Astrocyte (in vitro differentiated cells and primary cell): ENCODE measurements at regions not wholly inside any gene's neighbourhood (a gene's known extent, or its start where the extent isn't known, plus 50 kb on each side); places are given as distances from the start of the nearest gene placed in this dataset.

Source experiments
- DNase-seq: peaks from one replicate; pipeline ENCODE4 v3.0.0-alpha.2; 2010; ENCODE audit warnings: low read depth
- FAIRE-seq: peaks from 2 replicates; lab custom pipeline; 2011; peaks lifted over from hg19 to GRCh38; lab: Jason Lieb, UNC
- H2AFZ ChIP-seq: 2 replicates; pipeline ENCODE4 v1.6.0; 2012; ENCODE audit warnings: low read depth, low read length, inconsistent platforms
- H3K27ac ChIP-seq: 2 replicates; pipeline ENCODE4 v1.5.1; 2011; ENCODE audit warnings: low read depth, low read length, inconsistent platforms
- H3K27me3 ChIP-seq: 2 replicates; pipeline ENCODE4 v1.6.0; 2011; ENCODE audit warnings: low read length, inconsistent platforms; ENCODE audit not compliant: insufficient read depth
- H3K36me3 ChIP-seq: 2 replicates; pipeline ENCODE4 v1.5.1; 2011; ENCODE audit warnings: low read length, inconsistent platforms; ENCODE audit not compliant: insufficient read depth
- H3K4me1 ChIP-seq: 2 replicates; pipeline ENCODE4 v1.5.1; 2011; ENCODE audit warnings: low read length, inconsistent platforms; ENCODE audit not compliant: insufficient read depth
- H3K4me2 ChIP-seq: 2 replicates; pipeline ENCODE4 v1.6.0; 2012; ENCODE audit warnings: low read length, inconsistent platforms
- H3K4me3 ChIP-seq: 2 replicates; pipeline ENCODE4 v1.5.1; 2011; ENCODE audit warnings: low read depth, mild to moderate bottlenecking, low read length, inconsistent platforms; ENCODE audit not compliant: insufficient read depth
- H3K79me2 ChIP-seq: 2 replicates; pipeline ENCODE4 v1.6.0; 2012; ENCODE audit warnings: mild to moderate bottlenecking, low read length, inconsistent platforms; ENCODE audit not compliant: insufficient read depth
- H3K9ac ChIP-seq: 2 replicates; pipeline ENCODE4 v1.6.0; 2012; ENCODE audit warnings: mild to moderate bottlenecking, low read length, inconsistent platforms
- H3K9me3 ChIP-seq: 2 replicates; pipeline ENCODE4 v1.5.1; 2012; ENCODE audit warnings: low read depth, mild to moderate bottlenecking, low read length, inconsistent platforms; ENCODE audit not compliant: insufficient read depth
- H4K20me1 ChIP-seq: 2 replicates; pipeline ENCODE4 v1.6.0; 2012; ENCODE audit warnings: low read length, inconsistent platforms; ENCODE audit not compliant: insufficient read depth
- H3K27ac Mint-ChIP-seq: one replicate; pipeline ENCODE4 v1.8.0; 2021; ENCODE audit warnings: mild to moderate bottlenecking, mixed read lengths; ENCODE audit not compliant: unreplicated experiment
- H3K27me3 Mint-ChIP-seq: one replicate; pipeline ENCODE4 v1.8.0; 2021; ENCODE audit warnings: low read depth, mixed read lengths; ENCODE audit not compliant: unreplicated experiment
- H3K36me3 Mint-ChIP-seq: one replicate; pipeline ENCODE4 v1.8.0; 2021; ENCODE audit warnings: low read depth, mixed read lengths; ENCODE audit not compliant: unreplicated experiment
- H3K4me1 Mint-ChIP-seq: one replicate; pipeline ENCODE4 v1.8.0; 2021; ENCODE audit warnings: low read depth, mixed read lengths; ENCODE audit not compliant: unreplicated experiment
- H3K4me3 Mint-ChIP-seq: one replicate; pipeline ENCODE4 v1.8.0; 2021; ENCODE audit warnings: mild to moderate bottlenecking, moderate library complexity, mixed read lengths; ENCODE audit not compliant: unreplicated experiment
- H3K9me3 Mint-ChIP-seq: one replicate; pipeline ENCODE4 v1.8.0; 2021; ENCODE audit warnings: mild to moderate bottlenecking, mixed read lengths; ENCODE audit not compliant: unreplicated experiment
- EZH2 ChIP-seq: IDR thresholded peaks from 2 replicates; pipeline ENCODE4 v1.6.1; 2012; ENCODE audit warnings: mild to moderate bottlenecking, low read length, inconsistent platforms; ENCODE audit not compliant: insufficient read depth
- TF ChIP-seq, protein P1 (sequence below): IDR thresholded peaks from 2 replicates; pipeline ENCODE4 v1.5.1; 2011; ENCODE audit warnings: low read depth, mild to moderate bottlenecking, inconsistent platforms, low read length, moderate library complexity; ENCODE audit not compliant: insufficient read depth

DNA sequence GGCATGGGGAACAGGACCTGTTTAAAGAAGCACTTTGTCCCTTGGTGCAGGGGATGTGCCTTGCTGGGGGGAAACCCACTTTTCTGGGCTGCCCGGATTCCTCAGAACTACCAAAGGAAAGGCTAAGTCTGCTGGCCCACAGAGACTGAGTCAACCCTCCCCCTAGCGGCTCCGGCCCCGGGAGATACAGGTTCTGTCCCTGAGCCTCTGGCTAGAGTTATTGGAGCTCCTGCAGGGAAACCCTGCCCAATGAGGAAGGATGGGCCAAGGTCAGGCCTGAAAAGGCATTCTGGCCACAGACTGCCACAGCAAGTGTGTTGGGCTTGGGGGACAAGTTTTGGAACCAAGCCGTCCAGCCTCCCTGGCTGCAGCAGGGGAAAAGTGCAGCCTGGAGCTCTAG, 490.9 kb upstream of the ACTRT1 start:
- Mint-ChIP-seq H3K4me1 (no peaks in the 10 kb centered on the region), H3K27me3 (no peaks in the 10 kb centered on the region), H3K9me3 (peaks cover 2% of the 10 kb centered on the region), H3K36me3 (no peaks in the 10 kb centered on the region), H3K27ac (no peak overlapping the region), H3K4me3 (no peak overlapping the region)
- no peaks in the 10 kb centered on the region for H3K4me1 ChIP-seq
- no peaks in the 10 kb centered on the region for H3K79me2 ChIP-seq
- no peak overlapping the region for H3K9ac ChIP-seq
- H4K20me1 ChIP-seq: no peaks in the 10 kb centered on the region
- no peak for DNase-seq
- no peak for FAIRE-seq
- no peak overlapping the region for H3K4me2 ChIP-seq
- no peak overlapping the region for H2AFZ ChIP-seq
- TF ChIP-seq, protein P1, sequence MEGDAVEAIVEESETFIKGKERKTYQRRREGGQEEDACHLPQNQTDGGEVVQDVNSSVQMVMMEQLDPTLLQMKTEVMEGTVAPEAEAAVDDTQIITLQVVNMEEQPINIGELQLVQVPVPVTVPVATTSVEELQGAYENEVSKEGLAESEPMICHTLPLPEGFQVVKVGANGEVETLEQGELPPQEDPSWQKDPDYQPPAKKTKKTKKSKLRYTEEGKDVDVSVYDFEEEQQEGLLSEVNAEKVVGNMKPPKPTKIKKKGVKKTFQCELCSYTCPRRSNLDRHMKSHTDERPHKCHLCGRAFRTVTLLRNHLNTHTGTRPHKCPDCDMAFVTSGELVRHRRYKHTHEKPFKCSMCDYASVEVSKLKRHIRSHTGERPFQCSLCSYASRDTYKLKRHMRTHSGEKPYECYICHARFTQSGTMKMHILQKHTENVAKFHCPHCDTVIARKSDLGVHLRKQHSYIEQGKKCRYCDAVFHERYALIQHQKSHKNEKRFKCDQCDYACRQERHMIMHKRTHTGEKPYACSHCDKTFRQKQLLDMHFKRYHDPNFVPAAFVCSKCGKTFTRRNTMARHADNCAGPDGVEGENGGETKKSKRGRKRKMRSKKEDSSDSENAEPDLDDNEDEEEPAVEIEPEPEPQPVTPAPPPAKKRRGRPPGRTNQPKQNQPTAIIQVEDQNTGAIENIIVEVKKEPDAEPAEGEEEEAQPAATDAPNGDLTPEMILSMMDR: no peak
- no peak overlapping the region for H3K27ac ChIP-seq
- no peaks in the 10 kb centered on the region for H3K27me3 ChIP-seq
- no peaks in the 10 kb centered on the region for H3K36me3 ChIP-seq
- no peak overlapping the region for H3K4me3 ChIP-seq
- H3K9me3 ChIP-seq: no peaks in the 10 kb centered on the region

DNA sequence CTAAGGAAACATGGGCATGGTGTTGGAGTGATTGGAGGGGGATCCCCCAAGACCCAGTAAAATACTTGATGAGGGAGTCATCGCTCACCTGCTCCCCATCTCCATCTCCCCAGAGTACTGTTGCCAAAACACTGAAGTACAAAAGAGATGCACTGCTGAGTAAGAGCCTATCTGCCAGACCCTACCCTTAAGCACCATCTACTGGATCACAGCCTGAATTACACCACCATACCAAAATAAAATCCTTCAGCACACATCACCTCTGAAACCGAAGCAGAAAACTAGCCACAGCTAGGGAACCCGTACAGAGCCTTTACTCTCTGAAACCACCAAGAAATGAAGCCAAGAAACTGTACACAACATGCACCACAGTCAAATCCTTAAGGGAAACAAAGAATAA, 466.3 kb upstream of the ACTRT1 start:
- no peak overlapping the region for H3K4me3 ChIP-seq
- no peak for DNase-seq
- TF ChIP-seq, protein P1: peak; percentile 28
- TF ChIP-seq EZH2: no peak
- H3K4me1 Mint-ChIP-seq: no peaks in the 10 kb centered on the region
- no peak overlapping the region for H2AFZ ChIP-seq
- no peaks in the 10 kb centered on the region for H3K27me3 Mint-ChIP-seq
- H3K27ac ChIP-seq: no peak overlapping the region
- H3K9ac ChIP-seq: no peak overlapping the region
- no peaks in the 10 kb centered on the region for H3K4me1 ChIP-seq
- H3K27ac Mint-ChIP-seq: no peak overlapping the region
- no peak overlapping the region for H3K4me3 Mint-ChIP-seq
- no peaks in the 10 kb centered on the region for H3K27me3 ChIP-seq
- H3K9me3 ChIP-seq: no peaks in the 10 kb centered on the region
- no peaks in the 10 kb centered on the region for H3K79me2 ChIP-seq
- no peaks in the 10 kb centered on the region for H3K36me3 ChIP-seq
- no peak for FAIRE-seq
- no peak overlapping the region for H3K4me2 ChIP-seq
- no peaks in the 10 kb centered on the region for H4K20me1 ChIP-seq
- no peaks in the 10 kb centered on the region for H3K9me3 Mint-ChIP-seq
- H3K36me3 Mint-ChIP-seq: no peaks in the 10 kb centered on the region

DNA sequence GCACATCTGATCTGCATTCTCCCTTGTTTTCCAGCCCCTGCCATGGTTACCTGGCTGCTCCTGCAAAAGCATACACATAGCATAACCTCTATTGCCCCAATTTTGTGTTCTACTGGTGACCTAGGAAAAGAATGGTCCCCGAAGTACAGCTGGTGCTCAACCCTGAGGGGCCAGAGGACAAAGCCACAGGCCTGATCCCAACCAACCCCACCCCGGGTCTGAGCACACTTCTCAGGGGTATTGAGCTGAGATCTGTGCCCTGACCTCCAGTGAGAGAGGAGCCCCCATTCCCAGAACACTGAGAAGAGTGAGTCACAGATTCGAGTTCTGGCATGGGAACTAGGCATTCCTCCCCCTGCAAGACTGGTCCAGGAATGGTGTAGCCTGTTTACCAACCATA, 465.5 kb upstream of the ACTRT1 start:
- TF ChIP-seq EZH2: no peak
- TF ChIP-seq, protein P1: no peak
- Mint-ChIP-seq H3K4me1 (no peaks in the 10 kb centered on the region), H3K36me3 (no peaks in the 10 kb centered on the region), H3K9me3 (no peaks in the 10 kb centered on the region), H3K4me3 (no peak overlapping the region), H3K27me3 (no peaks in the 10 kb centered on the region), H3K27ac (no peak overlapping the region)
- Histone ChIP-seq H3K9me3 (no peaks in the 10 kb centered on the region), H3K4me1 (no peaks in the 10 kb centered on the region), H3K9ac (no peak overlapping the region), H3K27ac (no peak overlapping the region), H3K4me3 (no peak overlapping the region), H2AFZ (no peak overlapping the region), H3K27me3 (no peaks in the 10 kb centered on the region), H3K79me2 (no peaks in the 10 kb centered on the region), H3K36me3 (no peaks in the 10 kb centered on the region), H4K20me1 (no peaks in the 10 kb centered on the region), H3K4me2 (no peak overlapping the region)
- DNase-seq: no peak
- FAIRE-seq: no peak
